ENCODE measurements at regions not wholly inside any gene's neighbourhood (a gene's known extent, or its start where the extent isn't known, plus 50 kb on each side); places are given as distances from the start of the nearest gene placed in this dataset.
A peak's percentile ranks its signal among the peaks of the same experiment; 100 is the strongest.
"Not testable (repeated sequence)": the region's sequence is repeated elsewhere in the genome, so short reads cannot be mapped to it uniquely, and the experiment has no call there.

- H4K20me1 ChIP-seq (ENCODE audit: control insufficient read depth, insufficient read depth) = no peaks in the 10 kb centered on the region
- no peak overlapping the region for H3K27ac ChIP-seq (ENCODE audit: control insufficient read depth, insufficient read depth)
- no peak overlapping the region for H3K4me2 ChIP-seq (ENCODE audit: control insufficient read depth, insufficient read depth)
- no peaks in the 10 kb centered on the region; the same call in 2 of the 3 replicates for H3K9me3 ChIP-seq (replicated peaks; ENCODE audit: control insufficient read depth, insufficient read depth, low read length)
- H3K36me3 ChIP-seq (ENCODE audit: control insufficient read depth in 2 of 2, insufficient read depth in 2 of 2, low read length in 1 of 2) = no peaks in the 10 kb centered on the region
- FAIRE-seq = peak; percentile 7
- TF ChIP-seq PML (IDR thresholded peaks at IDR 0.05; ENCODE audit: low read length) = no peak
- no peak for DNase-seq (ENCODE audit: low read depth, low spot score)
- H3K9ac ChIP-seq (ENCODE audit: control insufficient read depth, insufficient read depth, low read length) = no peak overlapping the region
- no peak overlapping the region for H2AFZ ChIP-seq (ENCODE audit: control insufficient read depth, low read depth, low read length)
- no peak for ATAC-seq
- H3K4me1 ChIP-seq (ENCODE audit: control insufficient read depth, insufficient read depth, low read length) = no peaks in the 10 kb centered on the region
- in situ Hi-C loops (cut with MboI) (no loop called here), intact Hi-C loops (cut with micrococcal nuclease; ENCODE audit: unreplicated experiment) (no loop called here)
- ChIA-PET RAD21 (ENCODE audit: unreplicated experiment) (no interaction called here), CTCF (no interaction called here), SMC1A (ENCODE audit: uncharacterized antibody, unreplicated experiment) (no interaction called here), POLR2A (no interaction called here)
- H3K79me2 ChIP-seq (ENCODE audit: control insufficient read depth, insufficient read depth, low read length) = no peaks in the 10 kb centered on the region
- no peak overlapping the region for H3K4me3 ChIP-seq
- no TSS peak for BruUV-seq (replicated peaks)
- H3K27me3 ChIP-seq (replicated peaks in 1 of 2; ENCODE audit: control insufficient read depth in 2 of 2, insufficient read depth in 2 of 2, low read length in 1 of 2) = no peaks in the 10 kb centered on the region
- 53% methylated on average over 9 of the region's 9 CpGs for WGBS (ENCODE audit: insufficient coverage, insufficient replicate concordance, low lambda C conversion rate, missing lambda C conversion rate)
Observed at GRCh38 chr20:52425253-52425652, 233.7 kb upstream of the ZFP64 start.

GRCh38 chr20:52424357-52424942, 232.9 kb upstream of the ZFP64 start:
- H3K36me3 ChIP-seq (ENCODE audit: control insufficient read depth in 2 of 2, insufficient read depth in 2 of 2, low read length in 1 of 2); BruUV-seq (replicated peaks); H2AFZ ChIP-seq (ENCODE audit: control insufficient read depth, low read depth, low read length); H3K9me3 ChIP-seq (replicated peaks; ENCODE audit: control insufficient read depth, insufficient read depth, low read length); POLR2A ChIA-PET; H3K27ac ChIP-seq (ENCODE audit: control insufficient read depth, insufficient read depth); H3K4me2 ChIP-seq (ENCODE audit: control insufficient read depth, insufficient read depth); SMC1A ChIA-PET (ENCODE audit: uncharacterized antibody, unreplicated experiment); H3K79me2 ChIP-seq (ENCODE audit: control insufficient read depth, insufficient read depth, low read length); ATAC-seq; in situ Hi-C loops (cut with MboI); H3K27me3 ChIP-seq (replicated peaks in 1 of 2; ENCODE audit: control insufficient read depth in 2 of 2, insufficient read depth in 2 of 2, low read length in 1 of 2); H3K4me1 ChIP-seq (ENCODE audit: control insufficient read depth, insufficient read depth, low read length); FAIRE-seq; CTCF ChIA-PET; intact Hi-C loops (cut with micrococcal nuclease; ENCODE audit: unreplicated experiment); H3K4me3 ChIP-seq; H4K20me1 ChIP-seq (ENCODE audit: control insufficient read depth, insufficient read depth); H3K9ac ChIP-seq (ENCODE audit: control insufficient read depth, insufficient read depth, low read length); RAD21 ChIA-PET (ENCODE audit: unreplicated experiment); DNase-seq (ENCODE audit: low read depth, low spot score): not testable (repeated sequence)
- 60% methylated on average over 6 of the region's 6 CpGs for WGBS (ENCODE audit: insufficient coverage, insufficient replicate concordance, low lambda C conversion rate, missing lambda C conversion rate)

- H3K79me2 ChIP-seq (ENCODE audit: control insufficient read depth, insufficient read depth, low read length); H2AFZ ChIP-seq (ENCODE audit: control insufficient read depth, low read depth, low read length); H4K20me1 ChIP-seq (ENCODE audit: control insufficient read depth, insufficient read depth); H3K27ac ChIP-seq (ENCODE audit: control insufficient read depth, insufficient read depth); H3K4me2 ChIP-seq (ENCODE audit: control insufficient read depth, insufficient read depth); in situ Hi-C loops (cut with MboI); H3K4me1 ChIP-seq (ENCODE audit: control insufficient read depth, insufficient read depth, low read length); BruUV-seq (replicated peaks); H3K9me3 ChIP-seq (replicated peaks; ENCODE audit: control insufficient read depth, insufficient read depth, low read length); SMC1A ChIA-PET (ENCODE audit: uncharacterized antibody, unreplicated experiment); CTCF ChIA-PET; H3K9ac ChIP-seq (ENCODE audit: control insufficient read depth, insufficient read depth, low read length); RAD21 ChIA-PET (ENCODE audit: unreplicated experiment); DNase-seq (ENCODE audit: low read depth, low spot score); H3K36me3 ChIP-seq (ENCODE audit: control insufficient read depth in 2 of 2, insufficient read depth in 2 of 2, low read length in 1 of 2); intact Hi-C loops (cut with micrococcal nuclease; ENCODE audit: unreplicated experiment); FAIRE-seq; H3K27me3 ChIP-seq (replicated peaks in 1 of 2; ENCODE audit: control insufficient read depth in 2 of 2, insufficient read depth in 2 of 2, low read length in 1 of 2); H3K4me3 ChIP-seq; POLR2A ChIA-PET; ATAC-seq: not testable (repeated sequence)
- WGBS (ENCODE audit: insufficient coverage, insufficient replicate concordance, low lambda C conversion rate, missing lambda C conversion rate) = 51% methylated on average over 2 of the region's 4 CpGs
Observed at GRCh38 chr20:52423536-52424140, 232.1 kb upstream of the ZFP64 start.

Data from GM12878 (cell line).